H1 (cell line): ENCODE measurements at regions not wholly inside any gene's neighbourhood (a gene's known extent, or its start where the extent isn't known, plus 50 kb on each side); places are given as distances from the start of the nearest gene placed in this dataset.

Experiments used
- ATF3 ChIP-seq: IDR thresholded peaks from 2 replicates; pipeline ENCODE4 v1.6.1; 2011; ENCODE audit warnings: low read depth, mild to moderate bottlenecking, low read length; ENCODE audit not compliant: insufficient read depth
- BRCA1 ChIP-seq: IDR thresholded peaks from 2 replicates; pipeline ENCODE4 v1.6.1; 2012; ENCODE audit warnings: low read depth, low read length, improper control_type of control experiment
- CHD7 ChIP-seq: fragments of 300-600 bp; sonication (generic); IDR thresholded peaks from 2 replicates; pipeline ENCODE4 v1.7.1; 2012; ENCODE audit warnings: low read length, moderate library complexity, mild to moderate bottlenecking, inconsistent platforms; ENCODE audit not compliant: insufficient replicate concordance
- FOSL1 ChIP-seq: IDR thresholded peaks from 2 replicates; pipeline ENCODE4 v1.6.1; 2011; ENCODE audit warnings: mild to moderate bottlenecking, low read depth, low read length, moderate library complexity; ENCODE audit not compliant: insufficient read depth
- JUN ChIP-seq: IDR thresholded peaks from 2 replicates; pipeline ENCODE4 v1.6.1; 2011; ENCODE audit warnings: low read depth, mild to moderate bottlenecking, improper control_type of control experiment, low read length
- JUND ChIP-seq: IDR thresholded peaks from 2 replicates; pipeline ENCODE4 v1.6.1; 2011; ENCODE audit warnings: mild to moderate bottlenecking, improper control_type of control experiment, low read length
- MAFK ChIP-seq: IDR thresholded peaks from 2 replicates; pipeline ENCODE4 v1.6.1; 2012; ENCODE audit warnings: low read depth, mild to moderate bottlenecking, improper control_type of control experiment, low read length
- POLR2A ChIP-seq, 2 experiments: IDR thresholded peaks; 1 replicate in 1 of 2; 2 replicates in 1 of 2; pipeline ENCODE4 v1.6.1; 2011; ENCODE audit warnings: low read depth in 2 of 2, low read length in 2 of 2, mild to moderate bottlenecking in 2 of 2; ENCODE audit errors: control extremely low read depth in 1 of 2
- RAD21 ChIP-seq, 2 experiments: IDR thresholded peaks in 1 of 2; conservative IDR thresholded peaks in 1 of 2; 2 replicates each; pipeline ENCODE4 v1.6.1; 2011; ENCODE audit warnings: low read depth in 2 of 2, low read length in 2 of 2, improper control_type of control experiment in 1 of 2, inconsistent platforms in 1 of 2, mild to moderate bottlenecking in 1 of 2, moderate library complexity in 1 of 2
- TAF1 ChIP-seq: IDR thresholded peaks from 2 replicates; pipeline ENCODE4 v1.6.1; 2011; ENCODE audit warnings: mild to moderate bottlenecking, low read depth, low read length
- TAF7 ChIP-seq: optimal IDR thresholded peaks from 2 replicates; pipeline ENCODE3; 2011; ENCODE audit warnings: low read depth, mild to moderate bottlenecking, inconsistent platforms, low read length, moderate library complexity, borderline replicate concordance
- TF ChIP-seq, protein P1 (sequence below), 3 experiments: IDR thresholded peaks; 1 replicate in 2 of 3; 2 replicates in 1 of 3; pipeline versions ENCODE4 v1.5.1 to v1.6.1; 2011; ENCODE audit warnings: low read length in 3 of 3, mild to moderate bottlenecking in 3 of 3, inconsistent platforms in 2 of 3, low read depth in 1 of 3, moderate library complexity in 1 of 3; ENCODE audit not compliant: insufficient read depth in 1 of 3; ENCODE audit errors: control extremely low read depth in 1 of 3

DNA sequence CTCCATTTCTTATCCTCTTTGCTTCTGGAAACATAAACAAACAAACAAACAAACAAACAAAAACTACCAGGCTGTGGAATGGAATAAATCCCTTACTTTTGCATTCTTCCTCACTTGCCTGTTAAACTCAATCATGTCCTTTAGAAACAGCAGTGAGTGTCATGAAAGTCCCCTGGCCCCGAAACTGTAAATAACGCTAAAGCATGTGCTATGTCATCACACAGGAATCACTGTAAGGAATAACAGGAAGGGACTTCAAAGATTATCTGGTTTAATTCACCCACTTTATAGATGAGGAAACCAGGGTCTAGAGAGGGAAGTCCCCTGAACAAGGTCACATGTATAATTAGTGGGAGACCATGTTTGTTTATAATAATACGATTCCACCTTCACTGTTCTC is 159.4 kb upstream of the MEOX2 start:
- TF ChIP-seq, protein P1, sequence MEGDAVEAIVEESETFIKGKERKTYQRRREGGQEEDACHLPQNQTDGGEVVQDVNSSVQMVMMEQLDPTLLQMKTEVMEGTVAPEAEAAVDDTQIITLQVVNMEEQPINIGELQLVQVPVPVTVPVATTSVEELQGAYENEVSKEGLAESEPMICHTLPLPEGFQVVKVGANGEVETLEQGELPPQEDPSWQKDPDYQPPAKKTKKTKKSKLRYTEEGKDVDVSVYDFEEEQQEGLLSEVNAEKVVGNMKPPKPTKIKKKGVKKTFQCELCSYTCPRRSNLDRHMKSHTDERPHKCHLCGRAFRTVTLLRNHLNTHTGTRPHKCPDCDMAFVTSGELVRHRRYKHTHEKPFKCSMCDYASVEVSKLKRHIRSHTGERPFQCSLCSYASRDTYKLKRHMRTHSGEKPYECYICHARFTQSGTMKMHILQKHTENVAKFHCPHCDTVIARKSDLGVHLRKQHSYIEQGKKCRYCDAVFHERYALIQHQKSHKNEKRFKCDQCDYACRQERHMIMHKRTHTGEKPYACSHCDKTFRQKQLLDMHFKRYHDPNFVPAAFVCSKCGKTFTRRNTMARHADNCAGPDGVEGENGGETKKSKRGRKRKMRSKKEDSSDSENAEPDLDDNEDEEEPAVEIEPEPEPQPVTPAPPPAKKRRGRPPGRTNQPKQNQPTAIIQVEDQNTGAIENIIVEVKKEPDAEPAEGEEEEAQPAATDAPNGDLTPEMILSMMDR (IDR thresholded peaks at IDR 0.05; ENCODE audit: control extremely low read depth in 1 of 3, insufficient read depth in 1 of 3, low read depth in 1 of 3, low read length in 3 of 3), result no peak
- no peak for TF ChIP-seq TAF7
- no peak for TF ChIP-seq BRCA1
- no peak for TF ChIP-seq MAFK
- TF ChIP-seq CHD7, result no peak
- TF ChIP-seq JUND, result no peak
- TF ChIP-seq TAF1, result no peak
- no peak for TF ChIP-seq POLR2A (IDR thresholded peaks at IDR 0.05; ENCODE audit: control extremely low read depth in 1 of 2, low read depth in 2 of 2, low read length in 2 of 2)
- no peak for TF ChIP-seq RAD21 (IDR thresholded peaks at IDR 0.05 in 1 of 2, conservative IDR thresholded peaks at IDR 0.05 in 1 of 2; ENCODE audit: low read depth in 2 of 2, low read length in 2 of 2)
- no peak for TF ChIP-seq FOSL1
- TF ChIP-seq JUN, result no peak
- TF ChIP-seq ATF3, result no peak
